LHCN-M2 (cell line): ENCODE measurements at regions not wholly inside any gene's neighbourhood (a gene's known extent, or its start where the extent isn't known, plus 50 kb on each side); places are given as distances from the start of the nearest gene placed in this dataset.
A peak's percentile ranks its signal among the peaks of the same experiment; 100 is the strongest.

Source experiments
- DNase-seq: peaks from one replicate; pipeline ENCODE4 v3.0.0-alpha.2; 2012; ENCODE audit warnings: low read depth

- DNase-seq, result peak; percentile 82
Measured at GRCh38 chr12:90036637-90037036, 328.0 kb upstream of the ATP2B1 start.

- no peak for DNase-seq
Measured at GRCh38 chr12:90030726-90031125, 322.1 kb upstream of the ATP2B1 start.

GRCh38 chr12:90029317-90029716, 320.7 kb upstream of the ATP2B1 start:
- DNase-seq, result peak; percentile 58

- DNase-seq, result peak; percentile 60
Measured at GRCh38 chr12:90028635-90029051, 320.0 kb upstream of the ATP2B1 start.

- DNase-seq, result no peak
Measured at GRCh38 chr12:90027889-90028634, 319.4 kb upstream of the ATP2B1 start.

GRCh38 chr12:90027041-90027440, 318.4 kb upstream of the ATP2B1 start:
- no peak for DNase-seq

GRCh38 chr12:90026516-90026915, 317.9 kb upstream of the ATP2B1 start:
- DNase-seq, result no peak

- peak; percentile 55 for DNase-seq
Measured at GRCh38 chr12:90024262-90024661, 315.6 kb upstream of the ATP2B1 start.

- no peak for DNase-seq
Measured at GRCh38 chr12:90023207-90023900, 314.7 kb upstream of the ATP2B1 start.

GRCh38 chr12:90021795-90022440, 313.3 kb upstream of the ATP2B1 start:
- DNase-seq, result no peak

GRCh38 chr12:90020881-90021280, 312.2 kb upstream of the ATP2B1 start:
- no peak for DNase-seq

GRCh38 chr12:90020436-90020835, 311.8 kb upstream of the ATP2B1 start:
- no peak for DNase-seq

GRCh38 chr12:90020014-90020413, 311.4 kb upstream of the ATP2B1 start:
- DNase-seq, result peak; percentile 76

- no peak for DNase-seq
Measured at GRCh38 chr12:90017316-90017715, 308.7 kb upstream of the ATP2B1 start.

GRCh38 chr12:90015228-90015627, 306.6 kb upstream of the ATP2B1 start:
- peak; percentile 62 for DNase-seq

- peak; percentile 59 for DNase-seq
Measured at GRCh38 chr12:90013409-90013808, 304.8 kb upstream of the ATP2B1 start.

GRCh38 chr12:90010089-90010488, 301.5 kb upstream of the ATP2B1 start:
- no peak for DNase-seq

- DNase-seq, result no peak
Measured at GRCh38 chr12:90008277-90008676, 299.6 kb upstream of the ATP2B1 start.

- DNase-seq, result no peak
Measured at GRCh38 chr12:90004319-90005074, 295.9 kb upstream of the ATP2B1 start.

- no peak for DNase-seq
Measured at GRCh38 chr12:90003688-90004087, 295.1 kb upstream of the ATP2B1 start.

- DNase-seq, result peak; percentile 60
Measured at GRCh38 chr12:90000721-90001120, 292.1 kb upstream of the ATP2B1 start.
